ENCODE measurements at regions not wholly inside any gene's neighbourhood (a gene's known extent, or its start where the extent isn't known, plus 50 kb on each side); places are given as distances from the start of the nearest gene placed in this dataset.
"Not testable (repeated sequence)": the region's sequence is repeated elsewhere in the genome, so short reads cannot be mapped to it uniquely, and the experiment has no call there.

DNA sequence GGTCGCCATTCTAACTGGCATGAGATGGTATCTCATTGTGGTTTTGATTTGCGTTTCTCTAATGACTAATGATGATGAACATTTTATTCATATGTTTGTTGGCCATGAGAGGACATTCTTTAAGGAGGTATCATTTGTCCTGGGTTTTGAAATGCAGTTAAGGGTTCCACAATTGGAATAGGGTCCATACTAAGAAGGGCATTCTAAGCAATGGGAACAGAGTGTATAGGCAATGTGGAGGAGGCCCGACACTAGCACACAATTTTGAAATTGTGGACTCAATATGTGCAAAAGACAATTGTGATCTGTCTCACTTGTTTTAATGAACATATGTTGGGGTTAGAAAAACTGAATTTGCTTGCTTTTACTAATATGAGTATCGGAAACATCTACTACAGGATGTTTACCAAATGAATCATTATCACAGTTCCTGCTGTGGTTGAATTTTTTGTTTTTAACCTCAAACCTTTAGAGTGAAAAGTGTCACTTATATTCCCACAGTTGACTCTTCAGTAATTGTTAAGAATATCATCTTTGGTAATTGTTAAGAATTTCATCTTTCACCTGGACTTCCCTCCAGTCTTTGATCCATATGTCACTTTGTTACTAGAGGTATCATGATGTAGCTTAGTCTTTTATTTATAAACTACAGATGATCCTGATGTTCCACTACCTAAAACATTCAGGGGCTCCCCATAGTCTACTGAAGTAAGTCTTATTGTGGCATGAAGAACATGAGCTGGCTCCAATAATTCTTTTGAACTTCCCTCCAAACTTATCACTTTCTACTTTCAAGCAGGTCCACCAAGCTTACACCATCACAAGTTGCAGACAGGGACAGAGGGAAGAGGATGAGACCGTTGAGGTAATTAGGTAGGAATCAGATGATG is 109.7 kb upstream of the KLF12 start:
- DNase-seq (ENCODE audit: low read depth), result peak; percentile 60

DNA sequence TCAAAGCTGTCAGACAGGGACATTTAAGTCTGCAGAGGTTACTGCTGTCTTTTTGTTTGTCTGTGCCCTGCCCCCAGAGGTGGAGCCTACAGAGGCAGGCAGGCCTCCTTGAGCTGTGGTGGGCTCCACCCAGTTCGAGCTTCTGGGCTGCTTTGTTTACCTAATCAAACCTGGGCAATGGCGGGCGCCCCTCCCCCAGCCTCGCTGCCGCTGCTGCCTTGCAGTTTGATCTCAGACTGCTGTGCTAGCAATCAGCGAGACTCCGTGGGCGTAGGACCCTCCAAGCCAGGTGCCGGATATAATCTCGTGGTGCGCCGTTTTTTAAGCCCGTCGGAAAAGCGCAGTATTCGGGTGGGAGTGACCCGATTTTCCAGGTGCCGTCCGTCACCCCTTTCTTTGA is 107.1 kb upstream of the KLF12 start:
- DNase-seq (ENCODE audit: low read depth), result not testable (repeated sequence)

DNA sequence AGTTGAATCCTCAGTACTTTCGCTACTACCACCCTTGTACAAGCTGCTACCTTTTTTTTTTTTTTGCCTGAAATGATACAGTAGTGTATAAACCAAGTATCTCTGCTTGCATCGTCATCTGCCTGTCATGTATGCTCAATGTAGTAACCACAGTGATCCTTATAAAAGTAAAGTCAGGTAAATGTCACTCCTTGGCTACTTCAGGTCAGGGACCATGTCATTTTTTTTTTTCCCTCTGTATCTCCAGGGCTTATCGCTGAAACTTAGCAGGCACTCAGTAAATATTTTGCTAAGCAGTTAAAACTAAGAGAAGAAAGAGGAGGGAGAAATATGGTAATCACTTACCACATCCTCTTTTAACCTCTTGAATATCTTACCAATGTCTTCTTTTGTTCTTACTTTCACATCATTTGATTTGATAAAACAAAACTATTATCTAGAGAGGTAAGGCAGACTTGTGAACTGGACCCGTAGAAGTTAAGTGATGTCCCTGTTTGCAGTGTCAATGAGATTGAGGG is 96.8 kb upstream of the KLF12 start:
- DNase-seq (ENCODE audit: low read depth), result no peak

DNA sequence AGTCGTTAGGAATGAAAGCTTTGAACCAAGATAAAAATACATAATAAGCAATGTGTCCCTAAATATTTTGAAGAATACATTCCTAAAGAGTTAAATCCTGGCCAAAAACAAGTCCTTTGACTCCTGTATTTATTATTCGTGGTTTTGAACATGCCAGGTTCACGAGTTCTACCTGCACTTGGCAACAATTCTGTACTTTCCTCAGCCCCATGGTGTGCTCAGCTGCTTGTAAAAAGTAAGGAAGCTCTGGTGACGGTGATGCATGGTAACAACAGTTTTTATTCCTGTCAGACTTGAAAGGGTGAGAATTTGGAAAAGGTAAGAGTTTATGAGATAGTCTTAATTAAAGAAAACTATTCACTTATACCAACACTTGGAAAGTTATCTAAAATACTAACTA is 95.0 kb upstream of the KLF12 start:
- DNase-seq (ENCODE audit: low read depth), result no peak

DNA sequence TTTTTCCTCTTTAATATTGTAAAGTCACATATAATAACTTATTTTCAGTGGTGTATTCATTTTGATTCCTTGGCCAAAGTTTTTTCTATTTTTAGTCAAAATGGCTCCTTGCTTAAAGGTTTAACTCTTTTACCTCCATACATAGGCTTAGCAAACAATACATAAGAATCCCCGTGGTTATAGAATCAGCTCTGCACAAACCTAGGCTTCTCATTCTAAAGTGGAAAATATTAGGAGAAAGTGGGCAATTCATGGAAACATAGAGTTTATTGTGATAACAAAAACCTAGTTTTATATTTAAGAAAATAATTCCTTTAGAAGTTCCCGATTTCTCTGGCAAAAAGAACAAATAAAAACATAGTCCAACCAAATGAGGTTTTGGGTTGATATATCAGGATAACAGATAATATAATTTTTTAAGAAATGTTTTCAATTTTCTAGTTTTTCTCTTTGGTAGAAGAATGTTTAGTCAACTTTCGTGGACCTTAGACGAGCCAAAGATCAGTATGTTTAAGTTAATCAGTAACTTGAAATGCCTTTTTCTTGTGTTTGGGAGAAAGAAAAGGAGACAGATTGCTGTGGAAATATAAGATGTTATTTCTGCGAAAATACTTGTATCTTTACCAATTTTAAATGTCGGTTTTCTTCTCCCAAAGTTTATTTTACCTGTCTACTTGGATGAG is 93.4 kb upstream of the KLF12 start:
- DNase-seq (ENCODE audit: low read depth), result no peak

DNA sequence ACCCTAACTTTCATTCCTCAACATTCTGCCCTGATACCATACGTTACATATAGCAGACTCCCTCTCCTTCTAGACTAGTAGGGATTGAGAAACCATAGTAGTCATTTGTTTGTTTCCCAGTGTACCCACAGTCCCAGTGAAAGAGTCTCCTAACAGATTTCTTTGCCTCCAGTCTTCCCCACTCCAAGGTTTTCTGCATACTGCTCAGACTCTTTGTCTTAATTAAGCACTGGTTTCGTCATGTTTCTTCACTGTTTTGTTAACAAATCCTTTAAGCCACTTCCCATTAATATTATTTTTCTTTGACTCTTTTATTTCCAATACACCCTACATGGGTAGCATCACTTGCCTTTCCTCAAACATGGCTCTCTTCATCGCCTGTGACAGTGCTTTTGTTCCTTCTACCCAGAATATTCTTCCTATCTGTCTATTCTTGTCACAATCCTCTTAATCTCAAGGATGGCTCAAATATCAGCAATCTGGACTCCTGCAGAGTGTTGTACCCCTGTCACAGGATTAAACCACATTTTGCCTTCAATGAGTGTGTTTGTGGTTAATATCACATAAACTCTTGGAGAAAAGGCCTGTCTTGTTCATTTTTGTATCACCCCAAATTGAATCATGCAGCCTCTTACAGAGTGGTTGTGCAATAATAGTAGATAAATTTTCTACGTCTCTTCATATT is 92.7 kb upstream of the KLF12 start:
- DNase-seq (ENCODE audit: low read depth), result no peak

DNA sequence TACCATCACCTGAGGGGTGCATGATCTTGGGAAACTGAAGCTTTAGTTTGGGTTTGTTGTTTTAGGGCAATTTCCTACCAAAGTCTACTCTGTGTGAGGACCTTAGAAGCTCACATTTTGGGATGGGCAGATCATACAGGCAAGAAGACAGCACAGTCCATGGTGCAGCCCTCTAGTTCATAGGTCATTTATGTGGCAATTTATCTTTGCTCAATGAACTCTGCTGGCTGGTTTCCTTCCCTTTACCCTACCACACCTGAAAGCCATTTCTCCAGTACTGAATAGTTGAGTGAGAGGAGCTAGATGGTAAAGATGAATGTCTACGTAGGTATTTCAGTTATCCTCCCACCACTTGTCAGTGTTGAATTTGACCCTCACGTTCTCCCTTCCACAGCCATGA is 87.5 kb upstream of the KLF12 start:
- DNase-seq (ENCODE audit: low read depth), result no peak

DNA sequence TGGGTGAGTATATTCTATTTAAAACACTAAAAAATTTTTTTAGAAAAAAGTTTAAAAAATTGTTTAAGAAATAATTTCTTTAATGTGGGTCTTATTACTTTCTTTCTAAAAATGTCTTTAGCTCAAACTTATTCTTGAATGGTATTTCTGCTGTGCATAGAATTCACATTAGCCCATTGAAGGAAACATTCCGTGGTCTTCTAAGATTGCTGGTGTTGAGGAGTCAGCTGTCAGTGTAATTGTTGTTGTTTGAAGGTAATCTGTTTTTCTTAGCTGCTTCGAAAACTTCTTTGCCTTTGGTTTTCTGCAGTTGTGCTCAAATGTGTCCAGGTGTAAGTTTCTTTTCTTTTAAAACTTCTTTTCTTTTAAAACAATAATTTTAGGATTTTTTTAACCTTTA is 85.4 kb upstream of the KLF12 start:
- no peak for DNase-seq (ENCODE audit: low read depth)

DNA sequence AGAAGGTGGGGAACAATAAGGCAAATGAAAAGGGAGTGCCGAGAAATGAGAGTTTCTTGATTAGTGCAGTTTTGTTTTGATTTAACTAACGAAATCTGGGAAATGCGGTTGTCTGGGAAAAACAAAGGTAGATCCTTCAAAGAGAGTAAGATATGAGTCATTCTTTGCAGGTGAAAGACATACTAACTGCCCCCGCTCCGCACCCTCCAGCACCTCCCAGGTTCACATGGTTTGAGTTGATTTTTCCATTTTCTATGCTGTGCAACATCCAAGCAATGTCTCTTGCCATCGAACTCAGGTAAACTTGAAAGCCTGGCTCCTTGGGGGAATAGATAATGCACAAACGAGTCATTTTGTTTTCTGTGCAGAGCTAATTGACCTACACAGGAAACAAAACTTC is 84.1 kb upstream of the KLF12 start:
- DNase-seq (ENCODE audit: low read depth), result no peak

DNA sequence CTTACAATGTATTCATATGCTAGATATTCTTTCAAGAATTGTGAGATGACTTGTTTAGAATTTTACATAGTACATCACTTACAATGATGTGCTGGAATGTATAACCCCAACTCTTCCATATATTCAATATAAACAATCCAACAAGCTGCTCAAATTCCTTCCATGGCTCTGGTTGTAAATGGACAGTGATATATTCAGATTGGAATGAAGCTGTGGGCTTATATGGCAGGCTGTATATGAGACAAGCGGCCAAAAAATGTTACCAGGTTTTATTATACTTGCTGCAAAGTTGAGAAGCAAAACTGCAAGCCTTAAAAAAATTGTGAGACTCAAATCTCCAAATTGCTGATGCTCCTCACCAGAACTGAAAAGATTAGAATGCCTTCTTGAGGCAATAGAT is 83.6 kb upstream of the KLF12 start:
- DNase-seq (ENCODE audit: low read depth), result no peak

DNA sequence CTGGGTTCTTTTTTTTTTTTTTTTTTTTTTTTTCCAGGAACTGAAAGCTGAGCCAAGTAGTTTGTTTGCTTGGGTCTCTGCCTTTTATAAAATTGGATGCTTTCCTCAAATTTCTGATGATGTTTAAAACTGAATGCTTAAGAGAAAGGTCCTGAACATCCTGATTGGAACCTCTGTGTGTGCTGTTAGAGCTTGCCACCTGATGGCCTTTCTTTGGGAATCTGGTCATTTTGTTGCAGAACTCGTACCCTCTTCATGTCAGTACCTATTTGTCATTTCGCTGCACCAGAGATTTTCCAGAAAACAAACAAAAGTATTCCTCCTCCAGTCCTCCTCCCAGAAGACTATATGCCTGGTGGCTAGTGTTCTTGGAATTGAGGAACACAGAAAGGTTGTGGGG is 81.2 kb upstream of the KLF12 start:
- DNase-seq (ENCODE audit: low read depth), result no peak

DNA sequence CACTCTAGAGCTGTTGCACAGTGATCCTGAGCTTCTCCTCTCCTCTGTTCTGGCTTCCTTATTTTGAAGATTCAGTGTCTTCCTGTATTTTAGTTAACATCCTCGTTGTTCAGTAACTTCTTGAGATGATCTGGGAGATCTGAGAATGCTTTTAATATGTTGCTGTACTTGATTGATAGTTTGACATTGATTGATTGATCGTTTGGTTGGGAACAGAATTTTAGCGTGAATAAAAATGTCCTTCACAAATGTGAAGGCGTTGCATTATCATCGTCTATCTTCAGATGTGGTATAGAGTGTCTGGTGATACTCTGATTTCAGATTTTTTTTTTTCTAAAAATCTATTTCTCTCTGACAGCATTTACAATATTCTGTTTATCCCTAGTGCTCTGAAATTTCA is 80.1 kb upstream of the KLF12 start:
- no peak for DNase-seq (ENCODE audit: low read depth)

DNA sequence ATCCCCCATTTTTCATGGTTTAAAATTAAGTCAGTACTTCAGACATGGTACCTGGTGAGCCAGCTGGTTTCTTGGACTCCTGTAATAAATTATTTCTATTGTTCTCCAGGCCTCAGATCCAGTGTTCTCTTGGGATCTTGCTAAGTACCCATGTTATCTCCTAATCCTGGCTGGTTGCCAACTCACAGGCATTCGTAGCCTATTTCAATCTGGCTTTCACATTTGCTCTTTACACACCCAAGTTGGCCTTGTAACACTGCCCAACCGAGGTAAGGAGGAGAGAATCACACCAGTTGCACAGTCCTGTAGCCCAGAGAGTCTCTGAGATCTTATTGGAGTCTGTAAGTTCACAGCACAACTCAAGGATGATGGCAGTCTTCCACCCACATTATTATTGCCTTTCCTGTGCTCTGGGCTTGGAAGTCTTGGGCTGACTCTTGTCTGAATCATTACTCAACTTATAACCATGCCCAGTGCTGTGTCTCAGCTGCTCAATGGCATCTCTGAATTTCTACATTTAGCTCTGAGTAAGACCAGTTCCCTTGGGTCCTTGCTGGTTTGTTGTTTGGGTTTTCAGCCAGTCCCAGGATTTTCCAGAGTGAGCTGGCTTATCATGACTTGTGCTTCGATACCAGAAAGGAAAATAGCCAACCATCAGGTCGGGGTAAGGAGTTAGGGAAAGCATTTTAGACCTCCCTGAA is 76.6 kb upstream of the KLF12 start:
- DNase-seq (ENCODE audit: low read depth), result peak; percentile 99

DNA sequence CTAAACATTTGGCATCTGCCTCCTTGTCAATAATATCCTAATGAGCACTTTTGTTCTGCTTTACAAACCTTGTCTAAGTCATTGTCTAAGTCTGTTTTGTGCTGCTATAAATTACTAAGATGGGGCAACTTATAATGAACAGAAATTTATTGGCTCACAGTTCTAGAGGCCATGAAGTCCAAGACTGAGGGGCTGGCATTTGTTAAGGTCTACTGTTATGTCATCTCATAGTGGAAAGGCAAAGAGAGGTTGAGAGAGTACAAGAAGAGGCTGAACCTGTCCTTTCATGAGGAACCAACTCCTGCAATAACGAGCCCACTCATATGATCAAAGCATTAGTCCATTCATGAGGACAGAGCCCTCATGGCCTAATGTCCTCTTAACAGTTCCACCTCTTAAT is 72.7 kb upstream of the KLF12 start:
- DNase-seq (ENCODE audit: low read depth), result no peak

DNA sequence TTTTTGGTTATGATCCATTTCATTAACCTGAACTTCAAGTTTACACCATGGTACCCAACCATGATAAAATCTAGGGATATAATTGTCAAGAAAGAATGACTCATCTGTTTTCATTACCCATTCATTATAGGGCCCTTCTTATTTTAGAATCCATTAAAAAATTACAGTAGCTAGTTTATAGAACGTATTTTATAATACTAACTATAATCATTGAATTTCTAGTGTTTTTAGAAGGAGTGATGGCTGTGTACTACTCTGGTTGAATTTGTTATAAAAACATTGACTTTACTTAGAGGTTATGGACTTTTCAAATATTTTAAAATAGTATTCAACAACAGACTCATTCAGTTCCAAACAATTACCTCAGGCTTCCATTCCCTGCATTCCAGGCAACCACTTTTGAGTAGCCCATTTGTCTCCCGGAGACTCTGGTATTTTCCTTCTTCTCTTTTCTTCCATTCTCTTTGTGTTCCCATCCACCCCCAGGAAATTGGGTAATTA is 71.9 kb upstream of the KLF12 start:
- peak; percentile 77 for DNase-seq (ENCODE audit: low read depth)

DNA sequence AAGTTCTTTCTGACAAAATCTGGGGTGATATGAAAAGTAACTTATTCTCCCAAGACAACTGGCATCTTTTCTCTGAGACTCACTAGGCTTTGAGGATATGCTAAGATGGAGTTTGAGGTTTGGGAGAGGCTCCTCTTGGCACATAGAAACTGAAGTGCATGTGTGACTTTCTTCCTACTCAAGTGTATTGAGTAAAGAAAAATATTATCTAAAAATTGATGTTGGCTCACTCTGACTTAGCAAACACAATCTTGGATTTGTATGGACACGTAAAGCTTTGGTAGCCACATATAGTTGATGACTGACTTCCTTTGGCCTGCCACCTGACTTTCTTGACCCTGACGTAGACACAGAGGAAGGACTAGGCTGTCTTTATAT is 71.1 kb upstream of the KLF12 start:
- no peak for DNase-seq (ENCODE audit: low read depth)

DNA sequence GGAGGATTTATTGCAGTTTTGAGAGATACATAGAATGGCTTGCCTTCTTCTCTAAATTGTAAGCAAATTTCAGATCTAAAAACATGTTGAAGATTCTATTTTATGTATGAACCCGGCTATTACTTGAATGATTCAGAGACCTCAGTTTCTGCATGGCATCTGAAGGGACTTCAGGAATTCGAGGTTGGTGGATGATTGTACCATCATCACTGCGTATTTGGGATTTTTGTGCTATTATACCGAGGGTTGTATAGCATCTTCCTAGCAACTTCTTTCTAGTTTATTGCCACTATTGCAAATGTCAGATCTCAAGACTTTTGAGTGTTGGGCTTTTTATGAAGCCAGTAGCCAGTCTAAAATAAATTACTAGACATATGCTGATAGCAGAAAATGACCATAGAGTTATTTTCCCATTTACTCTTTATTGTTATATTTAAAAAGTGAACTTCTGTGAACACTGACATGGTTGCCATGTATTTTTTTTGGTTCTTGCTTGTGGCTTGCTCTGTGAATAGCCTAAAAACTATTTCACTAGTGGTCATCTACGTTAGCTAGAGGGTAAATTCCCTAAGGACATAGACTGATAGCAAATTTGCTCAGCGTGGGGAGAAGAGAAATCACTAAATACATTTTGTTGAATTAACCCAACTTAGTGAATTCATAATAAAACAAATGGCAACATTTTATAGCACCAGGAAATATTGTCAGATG is 70.6 kb upstream of the KLF12 start:
- DNase-seq (ENCODE audit: low read depth), result no peak

DNA sequence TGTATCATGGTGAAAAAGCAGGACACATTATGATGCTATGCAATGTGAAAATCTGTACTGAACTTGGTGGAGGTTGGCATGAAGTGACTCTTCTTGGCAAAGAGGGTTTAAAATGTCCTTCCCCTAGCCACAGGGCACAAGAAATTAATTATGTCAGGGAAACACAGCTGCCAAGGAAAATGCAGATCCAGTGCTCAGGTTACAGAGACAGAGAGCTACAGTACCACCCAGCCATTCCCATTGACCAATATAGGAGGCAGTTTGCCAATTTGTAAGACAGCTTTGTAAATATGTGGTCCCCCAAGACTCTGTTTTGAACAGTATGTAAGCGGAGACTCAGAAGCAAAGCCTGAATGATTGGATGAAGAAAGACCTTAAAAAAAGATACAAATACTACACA is 69.4 kb upstream of the KLF12 start:
- DNase-seq (ENCODE audit: low read depth), result no peak

DNA sequence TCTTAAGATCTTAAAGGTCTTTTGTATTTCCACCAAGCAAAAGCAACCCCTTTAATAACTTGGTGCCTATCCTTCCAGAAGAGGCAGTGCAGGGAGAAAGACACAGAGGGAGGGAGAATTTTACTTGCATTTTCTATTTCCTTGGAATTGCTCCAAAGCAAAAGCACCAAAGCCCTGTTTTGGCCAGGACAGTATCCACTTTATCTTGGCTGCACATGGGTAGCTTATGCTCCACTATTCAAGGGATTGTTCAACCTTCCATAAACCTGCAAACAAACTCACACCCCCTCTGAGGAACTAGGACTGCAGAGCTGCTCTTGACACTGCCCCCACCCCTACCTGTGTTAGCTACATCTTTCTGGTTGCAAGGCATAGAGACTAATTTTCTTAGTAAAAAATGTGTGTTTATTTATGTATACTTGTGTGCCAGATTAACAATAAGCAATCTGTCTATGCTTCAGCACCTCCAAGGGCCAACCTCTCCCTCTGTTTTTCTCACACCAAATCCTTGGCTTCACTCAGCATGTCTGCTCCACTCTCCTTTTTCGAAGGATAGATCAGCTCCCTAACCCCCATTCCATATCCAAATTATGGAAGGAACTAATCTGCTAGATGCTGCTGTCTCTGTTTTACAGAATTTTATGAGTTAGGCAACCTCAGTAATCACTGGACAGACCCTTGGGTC is 68.1 kb upstream of the KLF12 start:
- no peak for DNase-seq (ENCODE audit: low read depth)

DNA sequence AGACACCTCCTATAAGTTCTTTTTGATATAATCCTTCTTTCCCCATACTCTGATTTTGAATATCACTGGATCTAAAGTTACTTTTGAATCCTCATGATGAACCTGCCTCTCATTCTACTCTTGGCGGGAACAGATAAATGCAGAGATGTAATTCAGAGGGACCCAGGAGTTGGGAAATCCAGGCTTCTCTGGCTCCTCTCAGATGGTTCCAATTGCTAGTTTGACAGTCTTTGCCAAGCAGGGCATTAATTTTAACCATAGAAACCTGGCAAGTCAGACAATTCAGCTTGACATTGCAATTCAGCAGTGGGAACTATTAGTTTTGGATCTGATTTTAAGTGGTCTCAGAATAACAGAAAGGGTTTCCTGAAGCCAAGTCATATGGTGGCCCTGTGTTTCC is 67.3 kb upstream of the KLF12 start:
- no peak for DNase-seq (ENCODE audit: low read depth)

DNA sequence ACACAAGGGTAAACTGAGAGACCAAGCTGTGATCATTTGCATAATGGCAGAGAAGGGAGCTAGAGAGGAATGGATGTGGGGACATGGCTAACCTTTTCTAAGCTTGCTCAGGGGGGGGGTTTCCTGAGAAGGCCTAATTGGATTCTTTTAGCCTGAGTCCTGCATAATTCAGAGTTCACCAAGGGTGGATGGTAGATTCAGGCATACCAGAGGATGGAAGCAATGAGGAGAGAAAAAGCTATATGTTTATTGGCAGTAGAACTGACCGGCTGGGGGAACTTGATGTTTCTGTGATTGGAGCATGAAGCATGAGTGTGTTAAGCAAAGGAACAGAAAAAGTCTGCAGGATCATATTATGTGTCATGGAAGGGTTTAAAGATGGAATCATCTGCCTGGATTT is 65.9 kb upstream of the KLF12 start:
- DNase-seq (ENCODE audit: low read depth), result no peak

All from GM04503 (cell line).